ENCODE measurements at regions not wholly inside any gene's neighbourhood (a gene's known extent, or its start where the extent isn't known, plus 50 kb on each side); places are given as distances from the start of the nearest gene placed in this dataset.

DNA sequence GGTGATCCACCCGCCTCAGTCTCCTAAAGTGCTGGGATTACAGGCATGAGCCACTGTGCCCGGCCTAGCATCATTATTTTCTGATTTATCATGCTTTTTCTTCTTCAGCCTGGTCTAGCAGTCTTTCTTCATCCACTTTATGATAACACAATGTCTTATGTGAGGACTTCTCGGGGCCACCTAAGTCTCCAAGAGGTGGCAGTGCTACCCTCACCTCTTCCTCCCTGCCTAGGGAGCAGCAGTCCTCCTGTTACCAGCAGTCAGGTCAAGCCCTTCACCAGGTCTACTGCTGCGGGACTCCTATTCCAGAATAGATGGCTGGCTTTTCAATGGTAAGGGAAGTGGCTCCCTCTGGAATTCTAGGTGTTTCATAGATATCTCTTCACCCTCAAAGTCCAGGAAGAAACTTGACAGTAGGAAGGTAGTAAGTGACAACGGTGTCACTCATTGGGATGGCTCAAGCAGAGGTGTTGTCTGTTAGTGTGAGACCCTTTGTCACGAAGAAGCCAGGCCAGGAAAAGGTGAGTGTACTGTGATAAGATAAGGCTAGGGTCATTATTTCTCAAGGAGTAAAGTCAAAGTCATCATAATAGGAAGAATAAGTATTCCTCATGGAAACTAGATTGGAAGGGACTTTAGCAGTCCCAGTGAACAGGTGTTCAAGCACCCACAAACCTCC lies 164.0 kb downstream of the KLF5 start:
- no peak for DNase-seq

DNA sequence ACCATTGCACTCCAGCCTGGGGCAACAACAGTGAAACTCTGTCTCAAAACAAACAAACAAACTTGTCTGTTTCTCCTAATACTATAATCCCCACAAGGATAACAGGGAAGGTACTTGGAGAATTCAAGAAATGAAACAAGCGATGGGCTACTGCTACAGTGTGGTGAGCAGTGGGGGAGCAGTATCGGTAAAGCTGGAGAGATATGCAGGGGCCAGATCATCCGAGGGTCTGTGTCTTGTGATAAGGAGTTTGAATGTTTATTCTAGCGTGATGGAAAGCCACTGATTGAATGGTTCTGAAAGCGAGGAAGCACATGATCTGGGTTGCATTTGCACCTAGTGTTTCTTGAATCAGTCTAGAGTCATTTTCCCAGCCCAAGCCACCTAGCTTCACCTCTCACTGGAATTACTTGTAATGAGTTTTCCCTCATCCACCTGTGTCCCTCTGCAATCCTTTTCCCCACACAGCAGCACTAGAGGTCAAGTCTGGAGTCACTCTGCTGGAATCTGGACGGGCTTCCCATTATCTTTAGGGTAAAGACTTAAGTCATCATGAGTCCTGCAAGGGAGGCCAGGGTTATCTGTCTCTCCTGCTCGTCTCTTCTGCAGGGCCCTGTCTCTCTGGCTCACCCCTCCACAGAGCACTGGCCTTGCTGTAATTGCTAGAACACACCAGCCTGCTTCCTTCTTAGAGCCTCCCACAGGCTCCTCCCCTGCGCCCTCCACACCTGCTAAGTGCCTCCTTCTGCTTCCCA lies 162.3 kb downstream of the KLF5 start:
- no peak for DNase-seq

DNA sequence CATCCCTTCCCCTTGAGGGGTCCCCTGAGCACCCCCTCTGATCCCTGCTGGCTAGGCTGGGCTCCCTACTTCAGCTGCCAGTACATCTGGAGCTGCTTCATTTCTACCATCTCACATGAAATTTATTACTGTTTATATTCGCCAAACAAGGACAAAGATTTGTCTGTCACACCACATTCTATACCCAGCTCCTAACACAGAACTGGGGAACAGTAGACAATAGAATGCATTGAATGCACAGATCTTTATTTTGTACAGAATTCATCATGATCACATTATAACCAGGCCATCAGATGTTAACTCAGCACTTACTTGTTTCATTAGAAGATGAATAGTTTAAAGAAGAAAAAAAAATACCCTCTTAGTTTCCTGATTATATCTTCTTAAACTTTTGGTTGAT lies 159.4 kb downstream of the KLF5 start:
- DNase-seq: no peak

- no peak for DNase-seq
Measured at GRCh38 chr13:73216381-73216831, 157.6 kb downstream of the KLF5 start.

DNA sequence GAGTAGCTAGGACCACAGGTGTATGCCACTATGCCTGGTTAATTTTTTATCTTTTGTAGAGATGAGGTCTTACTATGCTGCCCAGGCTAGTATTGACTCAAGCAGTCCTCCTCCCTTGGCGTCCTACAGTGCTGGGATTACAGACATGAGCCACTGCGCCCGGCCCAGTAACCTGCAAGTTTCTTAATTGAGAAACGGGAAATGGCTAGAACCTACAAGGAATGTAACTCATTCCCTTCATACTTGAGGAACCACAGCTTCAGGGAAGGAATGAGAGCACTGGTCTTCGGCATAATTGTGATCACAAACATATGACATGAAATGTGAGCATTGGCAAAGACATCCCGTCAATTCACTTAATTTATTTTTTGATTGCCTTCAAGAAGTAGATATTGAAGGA lies 157.0 kb downstream of the KLF5 start:
- DNase-seq: no peak

- no peak for DNase-seq
Measured at GRCh38 chr13:73212482-73212881, 153.7 kb downstream of the KLF5 start.

- no peak for DNase-seq
Measured at GRCh38 chr13:73210218-73210883, 151.5 kb downstream of the KLF5 start.

DNA sequence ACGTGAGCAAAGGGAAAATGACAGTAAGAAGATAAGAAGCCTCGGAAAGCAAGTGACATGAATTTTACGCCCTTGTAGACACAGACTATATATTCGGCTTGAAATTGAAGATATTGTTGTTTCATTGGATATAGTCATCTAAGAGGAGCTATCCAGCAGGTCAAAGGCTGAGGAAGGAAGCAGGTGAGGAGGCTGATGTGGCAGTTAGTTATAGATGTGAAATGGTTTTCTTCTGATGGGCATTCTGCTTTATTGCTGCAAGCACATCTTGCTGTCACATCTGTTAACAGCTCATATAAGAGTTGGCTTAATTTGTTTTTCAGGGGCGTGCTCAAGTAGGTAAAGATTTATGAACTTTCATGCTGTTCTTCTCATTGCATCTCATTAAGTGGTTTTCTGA lies 146.1 kb downstream of the KLF5 start:
- DNase-seq: no peak

GRCh38 chr13:73201626-73202025 lies 142.8 kb downstream of the KLF5 start:
- no peak for DNase-seq

DNA sequence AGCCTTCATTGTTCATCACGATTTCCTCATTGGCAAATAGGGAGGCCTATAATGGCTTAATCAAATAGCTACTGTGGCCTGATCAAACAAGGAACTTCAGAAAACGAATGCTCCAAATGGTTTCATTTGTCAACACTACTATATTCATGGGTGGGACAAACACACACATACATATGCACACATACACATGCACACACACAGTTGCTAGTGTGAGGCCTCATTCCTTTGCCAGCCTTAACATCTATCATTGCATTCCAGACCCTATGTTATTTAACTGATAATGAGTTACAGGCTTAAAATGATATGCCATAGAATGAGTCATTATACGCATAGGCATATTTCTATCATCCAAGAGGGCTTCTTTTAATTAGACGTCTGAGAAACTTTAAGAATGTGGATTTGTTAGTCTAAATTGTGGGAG lies 140.2 kb downstream of the KLF5 start:
- DNase-seq: no peak

- no peak for DNase-seq
Measured at GRCh38 chr13:73195091-73195490, 136.3 kb downstream of the KLF5 start.

- DNase-seq: no peak
Measured at GRCh38 chr13:73194310-73194709, 135.5 kb downstream of the KLF5 start.

DNA sequence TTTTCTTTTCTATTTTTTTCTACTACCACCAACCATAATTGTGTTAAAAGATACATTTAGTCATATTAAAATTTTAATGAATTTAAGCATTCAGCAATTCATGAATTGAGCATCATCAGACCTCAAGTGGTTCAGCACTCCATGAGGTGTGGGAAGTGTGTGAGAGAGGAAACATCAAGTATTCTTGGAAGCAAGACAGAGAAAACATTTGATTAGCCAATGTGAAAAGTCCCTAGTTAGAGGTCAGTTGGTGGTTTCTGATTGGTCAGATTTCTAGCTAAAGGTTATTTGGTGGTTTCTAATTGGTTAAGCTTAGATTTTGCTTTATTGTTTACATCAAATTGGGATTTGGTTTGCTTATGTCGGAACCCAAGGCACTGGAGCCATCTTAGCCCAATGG lies 134.7 kb downstream of the KLF5 start:
- DNase-seq: no peak

DNA sequence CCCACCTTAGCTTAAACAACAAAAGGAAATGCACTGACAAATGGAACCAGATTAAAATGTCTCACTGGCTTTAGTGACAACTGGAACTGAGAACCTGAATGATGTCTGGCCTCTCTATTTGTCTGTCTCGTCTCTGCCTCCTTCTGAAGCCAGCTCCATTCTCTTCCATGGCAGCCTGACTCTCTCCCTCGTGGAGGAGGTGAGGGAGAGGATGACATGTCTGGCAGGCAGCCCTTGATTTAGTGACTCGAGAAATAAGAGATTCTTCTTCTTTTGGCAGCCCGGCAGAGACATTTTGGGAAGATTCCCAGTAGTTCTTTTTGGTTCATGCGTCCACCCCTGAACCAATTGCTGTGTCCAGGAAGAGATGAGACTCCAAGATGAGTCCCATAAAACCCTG lies 131.7 kb downstream of the KLF5 start:
- no peak for DNase-seq

- DNase-seq: no peak
Measured at GRCh38 chr13:73189776-73190175, 131.0 kb downstream of the KLF5 start.

DNA sequence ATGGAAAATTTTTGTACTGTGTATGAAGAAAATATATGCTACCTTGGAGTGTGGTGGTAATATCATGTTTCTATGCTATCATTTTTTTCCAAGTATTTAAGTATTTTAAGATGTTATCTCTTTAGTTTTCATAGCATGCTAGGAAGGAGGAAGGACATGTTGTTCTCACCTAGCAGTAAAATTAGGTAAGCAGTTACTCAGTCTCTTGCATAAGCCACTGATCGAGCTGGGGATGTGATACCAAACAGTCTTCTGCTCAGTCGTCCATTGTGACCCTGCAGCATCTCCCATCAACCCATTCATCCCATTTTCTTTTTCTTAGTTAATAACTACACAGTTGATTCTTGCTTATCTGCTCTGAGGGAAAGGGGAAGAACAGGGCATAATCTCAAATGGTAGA lies 130.6 kb downstream of the KLF5 start:
- no peak for DNase-seq

DNA sequence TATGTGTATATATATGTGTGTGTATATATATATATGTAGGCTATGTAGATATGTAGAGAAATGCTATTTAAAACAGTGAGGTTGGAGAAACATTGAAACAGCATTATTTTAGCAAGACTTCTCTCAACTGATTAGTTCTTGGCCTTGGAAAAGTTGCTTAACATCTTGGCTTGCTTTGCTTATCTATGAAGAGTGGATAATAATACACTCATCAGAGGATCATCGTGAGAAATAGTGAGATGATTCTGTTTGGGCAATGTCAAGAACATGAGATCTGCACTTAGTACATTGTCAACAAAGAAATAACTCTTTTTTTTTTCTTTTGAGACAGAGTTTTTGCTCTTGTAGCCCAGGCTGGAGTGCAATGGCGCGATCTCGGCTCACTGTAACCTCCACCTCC lies 128.3 kb downstream of the KLF5 start:
- DNase-seq: no peak

DNA sequence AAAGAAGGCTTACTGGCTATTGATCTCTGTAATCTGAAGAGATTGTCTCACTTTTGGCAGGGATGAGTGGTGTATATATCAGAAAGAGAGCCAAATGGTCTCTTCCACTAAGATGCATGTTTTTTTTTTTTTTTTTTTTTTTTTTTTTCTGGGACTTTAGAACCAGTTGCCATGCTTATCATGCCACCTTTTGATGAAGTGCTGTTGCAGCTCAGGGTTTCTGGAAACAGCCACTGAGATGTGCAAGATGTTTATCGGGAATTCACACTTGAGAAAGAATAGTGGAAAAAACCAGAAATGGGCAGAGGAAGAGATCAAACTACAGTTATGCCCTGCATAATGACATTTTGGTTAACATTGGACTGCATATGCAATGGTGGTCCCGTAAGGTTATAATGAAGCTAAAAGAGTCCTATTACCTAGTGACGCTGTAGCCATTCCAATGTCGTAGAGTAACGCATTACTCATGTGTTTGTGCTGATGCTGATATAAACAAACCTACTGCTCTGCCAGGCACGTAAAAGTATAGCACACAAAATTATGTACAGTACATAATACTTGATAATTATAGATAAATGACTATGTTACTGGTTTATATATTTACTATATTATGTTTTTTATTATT lies 121.0 kb downstream of the KLF5 start:
- no peak for DNase-seq

GRCh38 chr13:73177916-73178565 lies 119.2 kb downstream of the KLF5 start:
- no peak for DNase-seq

DNA sequence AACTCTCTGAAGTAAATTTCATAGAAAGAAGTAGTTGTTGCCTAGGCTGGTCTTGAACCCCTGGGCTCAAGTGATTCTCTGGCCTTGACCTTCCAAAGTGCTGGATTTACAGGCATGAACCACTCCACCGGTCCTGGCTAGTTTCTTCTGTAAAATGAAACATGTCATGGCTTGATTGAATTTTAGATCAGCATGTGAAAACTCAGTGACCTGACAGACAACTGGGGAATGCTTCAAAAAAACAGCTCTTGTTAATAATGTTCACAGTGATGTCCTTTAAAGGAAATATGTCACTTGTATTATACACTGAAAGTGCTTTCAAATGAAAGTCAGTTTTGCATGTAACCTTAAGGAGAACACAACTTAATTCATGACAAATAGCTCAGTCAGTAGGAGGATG lies 118.2 kb downstream of the KLF5 start:
- no peak for DNase-seq

DNA sequence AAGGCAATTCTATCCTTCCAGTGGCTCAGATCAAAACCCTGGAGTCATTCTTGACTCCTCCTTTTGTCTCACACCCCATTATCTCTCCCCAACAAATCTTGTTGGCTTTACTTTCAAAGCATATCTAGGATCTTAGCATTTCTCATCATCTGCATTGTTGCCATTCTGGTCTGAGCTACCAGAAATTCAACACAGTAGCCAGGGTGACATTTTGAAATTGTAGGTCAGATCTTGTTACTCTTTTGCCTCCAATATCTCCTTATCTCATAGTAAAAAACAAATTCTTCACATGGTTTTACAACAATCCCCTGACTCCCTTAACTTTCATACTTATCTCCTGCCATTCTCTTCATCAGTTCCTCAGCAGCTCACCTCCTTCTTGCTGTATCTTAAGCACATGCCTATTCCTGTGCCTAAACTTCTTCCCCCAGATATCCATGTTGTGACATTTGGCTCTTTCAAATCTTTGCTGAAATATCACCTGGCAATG lies 115.8 kb downstream of the KLF5 start:
- DNase-seq: no peak

- no peak for DNase-seq
Measured at GRCh38 chr13:73173279-73173811, 114.5 kb downstream of the KLF5 start.

DNA sequence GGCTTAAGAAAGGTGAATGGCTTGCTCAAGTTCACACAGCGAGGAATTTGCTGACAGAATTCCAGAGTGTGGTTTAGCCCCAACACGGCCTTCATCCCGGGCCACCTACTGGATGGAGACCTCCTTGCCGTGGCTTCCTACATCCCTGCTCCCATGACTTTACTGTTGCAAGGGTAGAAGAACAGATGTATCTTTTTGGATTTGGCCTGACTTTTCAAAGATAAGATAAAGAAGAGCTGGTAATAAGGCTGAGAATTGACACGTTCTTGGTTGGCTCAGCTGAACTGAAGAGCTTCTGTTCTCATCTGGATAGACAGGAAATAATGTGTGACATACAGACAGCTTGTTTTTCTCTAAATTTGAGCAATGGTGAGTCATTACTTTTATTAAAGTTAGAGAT lies 113.1 kb downstream of the KLF5 start:
- no peak for DNase-seq
